GM19395 (cell line): ENCODE measurements at regions not wholly inside any gene's neighbourhood (a gene's known extent, or its start where the extent isn't known, plus 50 kb on each side); places are given as distances from the start of the nearest gene placed in this dataset.

Source experiments
- ATAC-seq: cut with Tn5 transposase; IDR thresholded peaks from one replicate; pipeline ENCODE4 v1.9.1; 2021; ENCODE audit warnings: mild to moderate bottlenecking, moderate library complexity; ENCODE audit not compliant: unreplicated experiment

- ATAC-seq = no peak
These were observed 69.2 kb upstream of the DIAPH2 start for GRCh38 chrX:96615448-96615847.

DNA sequence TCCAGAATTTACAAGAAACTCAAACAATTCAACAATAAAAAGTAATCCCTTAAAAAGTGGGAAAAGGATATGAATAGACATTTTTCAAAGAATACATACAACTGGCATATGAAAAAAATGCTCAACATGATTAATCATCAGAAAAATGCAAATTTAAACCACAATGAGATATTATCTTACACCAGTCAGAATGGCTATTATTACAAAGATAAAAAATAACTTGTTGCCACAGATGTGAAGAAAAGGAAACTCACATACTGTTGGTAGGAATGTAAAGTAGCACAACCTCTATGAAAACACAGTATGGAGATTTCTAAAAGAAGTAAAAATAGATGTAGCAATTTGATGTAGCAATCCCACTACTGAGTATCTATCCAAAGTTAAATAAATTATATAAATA is 65.1 kb upstream of the DIAPH2 start:
- ATAC-seq = no peak

- ATAC-seq = no peak
These were observed 62.8 kb upstream of the DIAPH2 start for GRCh38 chrX:96621811-96622210.
